ENCODE measurements at regions not wholly inside any gene's neighbourhood (a gene's known extent, or its start where the extent isn't known, plus 50 kb on each side); places are given as distances from the start of the nearest gene placed in this dataset.

DNA sequence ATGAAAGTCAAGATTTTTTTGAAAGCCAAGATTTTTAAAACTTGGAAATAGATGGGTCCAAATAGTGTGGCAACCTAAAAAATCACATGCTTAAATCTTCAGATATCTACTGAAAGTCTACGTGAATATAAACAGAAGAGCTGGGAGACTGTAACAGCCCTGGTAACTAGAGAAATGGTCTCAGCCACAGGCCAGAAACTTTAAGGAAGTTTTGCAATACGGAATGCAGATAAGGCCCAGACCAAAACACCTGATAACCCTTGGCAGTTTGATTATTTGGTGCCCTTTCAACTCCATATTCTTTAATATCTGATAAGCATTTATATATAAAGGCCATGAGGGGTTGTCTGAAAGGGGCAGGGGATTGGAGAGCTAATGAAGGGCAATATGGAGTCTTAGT, 537.3 kb upstream of the TGFBR2 start:
- no peak for ATAC-seq
- Mint-ChIP-seq H3K27ac (no peak overlapping the region), H3K9me3 (peaks cover 3 to 14% of the 10 kb centered on the region in 2 donors), H3K36me3 (peaks cover 5 to 7% of the 10 kb centered on the region in 2 donors)
- no peak for DNase-seq (ENCODE audit: low spot score in 2 of 2)

DNA sequence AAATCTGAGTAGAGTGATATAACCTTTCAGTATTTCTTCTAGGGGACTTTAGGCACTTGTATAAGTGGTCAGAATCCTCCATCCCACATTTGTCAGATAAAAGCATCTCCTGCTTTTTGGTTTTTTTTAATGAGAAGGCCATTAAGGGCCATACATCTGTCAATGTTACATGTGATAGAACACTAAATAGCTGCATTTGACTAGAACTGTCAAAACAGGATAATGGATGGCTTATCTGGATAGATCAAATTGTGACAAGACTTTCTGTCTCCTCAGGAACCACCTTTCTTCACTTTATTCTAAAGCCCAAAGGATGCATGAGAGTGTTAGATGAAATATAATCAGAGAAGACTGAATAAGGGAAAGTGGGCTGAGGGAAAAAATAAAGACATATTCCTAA, 533.4 kb upstream of the TGFBR2 start:
- DNase-seq (ENCODE audit: low spot score in 2 of 2), result no peak
- ATAC-seq, result no peak
- Mint-ChIP-seq H3K9me3 (peaks cover 0 to 4% of the 10 kb centered on the region in 2 donors), H3K27ac (no peak overlapping the region), H3K36me3 (no peaks in the 10 kb centered on the region)

DNA sequence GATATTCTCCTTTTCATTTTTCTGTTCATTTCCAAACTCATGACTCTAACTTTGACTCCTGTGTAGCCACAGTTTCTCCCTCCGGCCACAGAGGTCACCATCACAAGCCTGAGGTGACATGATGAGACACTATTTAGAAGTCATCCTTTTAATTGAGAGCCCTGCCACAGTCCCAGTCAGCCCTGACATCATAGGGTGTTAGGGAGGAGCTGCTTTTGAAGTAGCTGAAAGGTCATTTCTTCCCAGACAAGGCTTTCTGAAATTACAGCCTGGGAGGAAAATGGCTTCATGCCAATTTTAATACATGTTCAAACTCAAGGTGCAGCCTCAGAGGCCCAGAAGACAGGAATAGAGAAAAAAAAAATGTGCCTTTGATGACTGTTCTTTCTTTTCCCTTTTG, 532.8 kb upstream of the TGFBR2 start:
- ATAC-seq, result peak; percentile 54 to 83

DNA sequence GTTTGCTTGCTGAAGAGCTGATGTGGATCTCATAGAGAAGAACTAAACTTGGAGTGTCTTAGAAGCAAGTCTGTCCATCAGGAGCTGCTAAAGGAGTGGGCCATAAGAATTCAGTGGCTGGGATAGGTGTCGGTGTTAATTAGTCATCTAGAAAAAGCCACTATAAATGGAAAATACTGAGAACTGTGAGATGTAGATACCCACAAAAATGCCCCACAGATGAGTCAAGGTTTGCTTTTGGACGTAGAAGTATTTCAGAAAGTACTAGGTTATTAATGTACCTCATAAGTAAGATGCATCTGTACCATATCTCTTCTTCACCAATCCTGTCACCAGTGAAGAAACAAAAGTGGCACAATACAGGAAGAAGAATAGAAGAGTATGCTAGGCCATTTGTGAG, 530.9 kb upstream of the TGFBR2 start:
- Mint-ChIP-seq H3K9me3 (peaks cover 0 to 4% of the 10 kb centered on the region in 2 donors), H3K27ac (peak overlapping the region in 1 of 2 donors; percentile 70), H3K36me3 (no peaks in the 10 kb centered on the region)
- ATAC-seq (peak; percentile 45 to 68), DNase-seq (ENCODE audit: low spot score in 2 of 2) (no peak)

More for the DNA sequence above, 532.8 kb upstream of the TGFBR2 start:
- DNase-seq (ENCODE audit: low spot score in 2 of 2), result no peak
- H3K27ac Mint-ChIP-seq, result no peak overlapping the region
- H3K9me3 Mint-ChIP-seq, result peaks cover 0 to 4% of the 10 kb centered on the region in 2 donors
- no peaks in the 10 kb centered on the region for H3K36me3 Mint-ChIP-seq

DNA sequence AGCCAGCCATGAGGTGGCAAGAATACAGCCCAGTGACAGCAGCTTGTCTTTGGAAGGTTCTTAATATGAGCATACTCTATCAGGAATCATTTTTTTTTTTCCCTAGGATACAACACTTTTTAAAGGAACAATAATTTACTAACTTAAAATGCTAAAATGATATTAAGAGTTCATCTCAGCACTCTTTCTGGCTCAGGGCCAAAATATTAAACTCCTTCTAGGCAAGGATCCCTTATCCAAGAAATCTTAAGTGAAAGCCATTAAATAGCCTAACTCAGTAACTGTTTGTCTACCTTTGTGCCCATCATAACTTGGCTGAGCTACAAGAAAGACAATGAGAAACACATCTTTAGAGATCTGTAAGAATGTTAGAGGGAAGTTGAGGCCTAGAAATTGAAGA, 529.5 kb upstream of the TGFBR2 start:
- ATAC-seq, result no peak
- no peak overlapping the region for H3K27ac Mint-ChIP-seq

DNA sequence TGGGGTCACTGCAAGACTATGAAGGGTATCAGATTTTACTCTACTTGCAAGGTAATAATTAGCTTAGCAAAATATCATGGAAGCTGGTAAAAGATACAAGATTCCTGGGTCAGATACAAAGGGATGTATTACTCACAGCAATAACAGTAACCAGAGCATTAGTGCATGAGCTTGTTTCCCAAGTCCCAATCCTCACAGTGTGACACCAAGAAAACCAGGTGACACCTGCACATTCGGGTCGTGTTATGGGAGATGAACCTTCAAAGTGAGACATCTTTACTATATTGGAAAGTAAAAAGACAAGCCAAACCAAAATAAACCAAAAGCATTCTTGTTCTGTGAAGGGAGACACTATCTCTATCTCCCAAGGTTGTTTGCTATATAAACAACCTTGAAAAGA, 528.7 kb upstream of the TGFBR2 start:
- no peaks in the 10 kb centered on the region for H3K36me3 Mint-ChIP-seq

More for the DNA sequence above, 529.5 kb upstream of the TGFBR2 start:
- no peak for DNase-seq (ENCODE audit: low spot score in 2 of 2)
- H3K36me3 Mint-ChIP-seq, result no peaks in the 10 kb centered on the region
- no peaks in the 10 kb centered on the region for H3K9me3 Mint-ChIP-seq

DNA sequence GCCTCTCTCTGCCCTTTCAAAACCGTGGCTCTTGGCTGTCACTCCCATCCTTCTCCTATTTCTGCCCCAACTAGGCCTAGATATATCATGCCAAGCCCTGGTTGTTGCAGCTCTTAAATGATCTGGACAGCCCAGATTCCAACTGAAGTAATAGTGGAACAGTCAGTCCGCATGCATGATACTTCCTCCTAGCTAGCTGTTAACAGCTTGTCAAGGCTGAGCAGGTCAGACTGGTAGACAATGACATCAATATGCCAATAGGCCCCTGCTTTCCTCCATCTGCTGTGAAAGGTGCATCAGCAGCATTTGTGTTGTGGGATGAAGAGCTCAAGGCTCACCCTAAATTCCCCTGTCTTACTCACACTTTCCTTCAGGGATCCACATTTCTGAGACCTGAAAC, 527.7 kb upstream of the TGFBR2 start:
- ATAC-seq, result no peak
- Mint-ChIP-seq H3K36me3 (no peaks in the 10 kb centered on the region), H3K9me3 (no peaks in the 10 kb centered on the region), H3K27ac (no peak overlapping the region)
- DNase-seq (ENCODE audit: low spot score in 2 of 2), result no peak

More for the DNA sequence above, 528.7 kb upstream of the TGFBR2 start:
- Mint-ChIP-seq H3K9me3 (no peaks in the 10 kb centered on the region), H3K27ac (no peak overlapping the region)
- ATAC-seq, result no peak
- DNase-seq (ENCODE audit: low spot score in 2 of 2), result no peak

DNA sequence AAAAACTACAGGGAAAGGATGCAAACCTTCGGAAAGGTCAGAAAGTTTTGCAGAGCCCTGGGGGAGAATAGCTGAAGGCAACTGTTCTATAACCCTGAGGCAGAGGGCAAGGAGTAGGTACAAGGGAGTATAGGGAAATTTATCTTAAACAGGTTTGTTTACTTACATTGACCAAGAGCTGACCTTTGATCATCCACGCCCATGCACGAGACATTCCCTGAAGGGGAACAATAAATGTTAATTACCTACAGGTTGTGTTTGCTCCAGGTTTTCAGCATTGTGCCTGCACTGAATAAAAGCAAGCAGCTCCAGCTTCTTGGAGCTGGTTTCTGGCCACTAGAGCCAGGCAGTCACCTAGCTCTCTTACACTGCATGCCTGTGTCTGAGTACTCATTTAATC, 524.5 kb upstream of the TGFBR2 start:
- no peaks in the 10 kb centered on the region for H3K9me3 Mint-ChIP-seq
- no peak for ATAC-seq
- H3K27ac Mint-ChIP-seq, result no peak overlapping the region
- DNase-seq (ENCODE audit: low spot score in 2 of 2), result no peak
- H3K36me3 Mint-ChIP-seq, result no peaks in the 10 kb centered on the region

DNA sequence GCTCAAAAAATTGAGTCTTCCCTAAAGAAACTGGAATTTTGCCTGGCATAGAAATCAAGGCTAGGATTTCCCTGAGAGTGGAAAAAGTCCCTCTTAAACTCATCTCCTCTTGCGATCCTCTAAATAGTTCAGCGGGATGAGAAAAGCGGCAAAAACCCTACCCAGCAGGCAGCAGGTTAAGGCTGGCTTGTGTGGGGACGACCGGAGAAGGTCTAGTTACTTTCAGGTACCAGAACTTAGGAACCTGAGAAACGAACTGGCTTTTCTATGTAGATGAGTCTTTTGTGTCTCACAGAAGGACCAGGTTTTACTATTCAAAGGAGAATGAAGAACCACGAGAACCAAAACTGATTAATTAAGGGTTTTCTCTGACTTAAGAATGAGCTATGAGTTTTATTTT, 523.7 kb upstream of the TGFBR2 start:
- Mint-ChIP-seq H3K27ac (no peak overlapping the region), H3K36me3 (no peaks in the 10 kb centered on the region), H3K9me3 (no peaks in the 10 kb centered on the region)
- ATAC-seq (no peak), DNase-seq (ENCODE audit: low spot score in 2 of 2) (no peak)

DNA sequence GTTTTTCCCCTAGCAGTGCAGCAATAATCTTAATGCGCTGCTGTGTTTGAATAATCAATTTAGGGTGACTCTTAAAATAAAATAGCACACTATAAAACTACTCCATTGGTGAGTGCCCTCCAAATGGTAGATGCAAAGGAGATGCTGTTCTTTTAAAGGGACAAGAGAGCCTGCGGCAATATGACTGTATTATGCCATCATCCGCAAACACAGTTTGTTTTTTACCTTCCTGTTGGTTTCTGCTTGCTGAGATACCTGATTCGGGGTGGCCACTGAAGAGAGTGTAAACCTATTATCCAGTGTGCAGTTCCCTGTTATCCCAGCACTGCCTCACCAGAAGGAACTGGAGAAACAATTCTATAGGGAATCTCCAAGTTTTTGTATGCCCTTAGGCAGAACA, 523.1 kb upstream of the TGFBR2 start:
- Mint-ChIP-seq H3K36me3 (no peaks in the 10 kb centered on the region), H3K9me3 (no peaks in the 10 kb centered on the region), H3K27ac (no peak overlapping the region)
- ATAC-seq (no peak), DNase-seq (ENCODE audit: low spot score in 2 of 2) (no peak)

DNA sequence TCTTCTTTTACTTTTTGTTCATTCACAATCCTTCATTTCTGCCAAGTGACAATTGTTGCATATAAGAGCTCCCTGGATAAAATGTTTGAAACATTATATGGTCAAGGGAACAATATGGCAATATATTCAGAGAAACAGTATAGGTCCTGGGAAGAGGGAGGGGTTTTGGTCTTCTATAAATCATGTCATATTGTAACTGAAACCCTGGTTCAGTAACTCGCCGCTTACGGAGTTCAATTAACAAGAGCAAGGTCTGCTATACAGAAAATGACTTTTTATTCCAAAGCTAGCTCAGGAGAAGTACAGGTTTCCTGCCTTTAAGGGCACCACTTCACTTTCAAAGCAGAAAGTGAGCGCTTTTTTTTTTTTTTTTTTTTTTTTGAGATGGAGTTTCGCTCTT, 522.1 kb upstream of the TGFBR2 start:
- DNase-seq (ENCODE audit: low spot score in 2 of 2) (no peak), ATAC-seq (no peak)
- no peaks in the 10 kb centered on the region for H3K9me3 Mint-ChIP-seq
- H3K27ac Mint-ChIP-seq, result no peak overlapping the region
- no peaks in the 10 kb centered on the region for H3K36me3 Mint-ChIP-seq

DNA sequence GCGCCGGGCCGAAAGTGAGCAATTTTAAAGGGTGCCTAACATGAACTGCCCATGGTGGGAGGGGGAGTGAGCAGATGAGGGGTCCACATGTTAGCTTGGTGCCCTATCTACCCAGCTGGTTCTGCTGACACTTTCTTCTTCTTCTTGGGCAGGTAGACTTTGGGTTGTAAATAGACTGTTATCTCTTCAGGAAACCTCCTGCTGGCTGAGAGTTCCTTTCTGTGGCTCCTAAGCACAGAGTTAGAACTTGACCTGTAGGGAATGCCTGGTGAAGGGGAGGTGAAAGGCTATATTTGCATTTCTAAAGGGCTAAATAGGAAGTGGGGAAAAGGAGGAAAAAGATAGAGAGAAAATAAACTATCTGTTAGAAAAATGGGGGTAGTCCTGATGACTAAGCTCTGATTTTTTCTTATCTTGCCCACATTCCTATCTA, 521.4 kb upstream of the TGFBR2 start:
- Mint-ChIP-seq H3K27ac (no peak overlapping the region), H3K36me3 (no peaks in the 10 kb centered on the region), H3K9me3 (no peaks in the 10 kb centered on the region)
- DNase-seq (ENCODE audit: low spot score in 2 of 2) (no peak), ATAC-seq (no peak)

DNA sequence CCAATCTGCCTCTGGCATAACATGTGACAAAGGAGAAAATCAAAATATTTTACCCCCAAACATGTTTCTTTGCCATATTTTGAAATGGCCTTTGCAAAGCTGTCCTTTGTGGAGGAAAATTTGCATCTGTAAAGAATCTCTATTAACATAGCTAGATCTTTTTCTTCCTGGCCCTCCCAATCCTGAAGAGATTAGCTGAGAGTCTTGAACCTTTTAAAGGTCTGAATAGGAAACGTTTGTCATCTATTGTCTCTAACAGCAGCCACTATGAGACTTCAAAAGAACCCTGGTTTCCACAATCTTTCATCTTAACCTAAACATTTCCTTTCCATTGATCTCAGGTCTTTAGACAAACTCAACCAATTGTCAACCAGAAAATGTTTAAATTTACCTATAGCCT, 520.9 kb upstream of the TGFBR2 start:
- DNase-seq (ENCODE audit: low spot score in 2 of 2) (no peak), ATAC-seq (no peak)
- Mint-ChIP-seq H3K9me3 (no peaks in the 10 kb centered on the region), H3K27ac (no peak overlapping the region), H3K36me3 (no peaks in the 10 kb centered on the region)

DNA sequence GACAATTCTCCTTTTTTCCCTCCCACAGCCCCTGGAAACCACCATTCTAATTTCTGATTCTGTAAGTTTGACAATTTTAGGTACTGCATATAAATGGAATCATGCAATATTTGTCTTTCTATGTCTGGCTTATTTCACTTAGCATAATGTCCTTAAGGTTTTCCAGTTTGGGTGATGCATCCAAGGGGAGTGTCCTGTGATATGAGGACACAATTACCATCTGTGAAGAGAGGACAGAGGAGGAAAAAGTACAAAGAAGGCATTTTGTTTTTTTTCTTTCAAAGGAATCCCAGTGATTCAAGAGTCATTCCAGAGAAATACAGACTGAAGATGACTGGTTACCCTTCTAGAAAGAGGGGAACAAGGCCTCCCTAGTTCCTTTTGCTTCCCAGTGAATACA, 514.7 kb upstream of the TGFBR2 start:
- Mint-ChIP-seq H3K36me3 (no peaks in the 10 kb centered on the region), H3K27ac (no peak overlapping the region), H3K9me3 (peaks cover 4 to 5% of the 10 kb centered on the region in 2 donors)
- ATAC-seq (no peak), DNase-seq (ENCODE audit: low spot score in 2 of 2) (no peak)

DNA sequence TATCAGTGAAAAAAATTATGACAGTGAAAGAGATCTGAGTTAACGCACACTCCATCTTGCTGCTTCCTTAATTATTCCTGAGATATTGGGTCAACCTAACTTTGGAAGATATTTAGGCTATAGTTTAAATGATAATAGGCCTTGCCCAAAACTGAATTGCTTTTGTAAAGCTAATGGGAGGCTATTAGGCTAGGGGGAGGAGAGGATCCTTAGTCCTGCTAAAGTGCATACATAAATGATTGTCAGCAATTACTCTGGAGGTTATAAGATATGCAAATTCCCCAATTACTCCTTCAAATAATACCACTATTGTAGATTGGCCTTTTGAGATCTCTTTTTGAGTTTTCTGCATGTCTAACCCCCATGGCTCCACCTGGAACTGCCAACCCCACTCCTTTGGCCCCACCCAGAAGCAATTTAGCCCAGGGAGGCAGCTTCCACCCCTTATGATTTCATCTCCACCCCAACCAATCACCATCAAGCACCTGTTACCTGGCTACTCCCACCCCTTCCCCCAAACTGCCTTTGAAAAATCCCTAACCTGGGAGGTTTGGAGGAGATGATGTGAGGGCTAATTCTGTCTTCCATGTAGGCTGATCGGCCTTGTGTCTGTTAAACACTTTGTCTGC, 509.3 kb upstream of the TGFBR2 start:
- peaks cover 4 to 8% of the 10 kb centered on the region in 2 donors for H3K9me3 Mint-ChIP-seq
- H3K27ac Mint-ChIP-seq, result no peak overlapping the region
- no peaks in the 10 kb centered on the region for H3K36me3 Mint-ChIP-seq
- no peak for DNase-seq (ENCODE audit: low spot score in 2 of 2)
- no peak for ATAC-seq

DNA sequence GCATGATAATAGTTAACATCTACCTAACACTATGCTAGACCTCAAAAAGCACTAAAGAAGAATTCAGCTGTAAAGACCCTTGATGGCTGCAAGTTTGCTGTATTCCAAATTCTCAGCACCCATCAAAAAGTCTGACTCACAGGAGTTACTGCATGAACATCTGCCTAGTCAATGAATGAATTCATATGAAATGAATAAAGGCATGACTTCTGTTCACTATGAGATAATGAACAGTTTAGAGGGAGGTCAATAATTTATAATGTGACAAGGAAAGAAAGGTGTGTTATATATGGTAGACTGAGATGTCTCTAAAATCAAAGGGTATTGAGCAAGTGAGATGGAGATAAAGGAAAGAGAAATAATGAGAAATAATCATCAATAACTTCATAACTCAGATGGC, 508.2 kb upstream of the TGFBR2 start:
- DNase-seq (ENCODE audit: low spot score in 2 of 2), result no peak
- H3K9me3 Mint-ChIP-seq, result peaks cover 4 to 8% of the 10 kb centered on the region in 2 donors
- ATAC-seq, result no peak

DNA sequence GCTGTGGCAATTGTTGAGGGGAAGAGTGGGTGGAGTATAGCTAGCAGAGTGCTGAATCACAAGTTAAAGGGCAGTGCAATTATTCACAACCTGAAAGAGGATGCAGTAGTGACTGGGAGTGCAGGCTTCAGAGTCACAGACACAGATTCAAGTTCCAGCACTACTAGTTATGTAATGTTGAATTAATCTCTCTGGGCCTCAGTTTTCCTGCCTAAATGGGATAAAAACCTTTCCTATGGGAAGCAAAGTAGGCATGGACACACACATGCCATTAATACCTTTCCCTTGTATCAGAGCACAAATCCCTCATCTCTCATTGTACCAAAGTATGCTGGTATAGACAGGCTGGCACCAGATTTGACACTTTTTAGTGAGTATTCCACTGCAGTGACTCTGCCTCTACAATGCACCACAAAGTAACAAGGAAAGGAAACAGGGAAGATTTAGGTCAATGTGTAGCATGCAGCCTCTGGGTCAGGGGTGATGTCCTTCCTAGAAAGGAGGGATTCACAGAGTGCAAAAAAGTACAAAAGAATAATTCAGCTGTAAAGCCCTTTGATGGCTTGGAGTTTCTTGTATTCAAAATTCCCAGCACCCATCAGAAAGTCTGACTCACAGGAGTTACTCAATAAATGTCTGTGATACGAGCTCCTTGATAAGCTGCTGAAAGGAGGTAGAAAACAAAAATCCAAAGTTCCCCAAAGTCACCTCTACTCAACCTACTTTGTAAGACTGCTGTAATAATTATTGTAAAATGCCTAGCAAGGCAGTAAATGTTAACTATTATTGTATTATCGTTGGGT, 507.5 kb upstream of the TGFBR2 start:
- DNase-seq (ENCODE audit: low spot score in 2 of 2), result no peak
- Mint-ChIP-seq H3K9me3 (peaks cover 4 to 8% of the 10 kb centered on the region in 2 donors), H3K36me3 (no peaks in the 10 kb centered on the region), H3K27ac (no peak overlapping the region)
- ATAC-seq, result peak in 1 of 2 donors; percentile 69

More for the DNA sequence above, 508.2 kb upstream of the TGFBR2 start:
- Mint-ChIP-seq H3K27ac (no peak overlapping the region), H3K36me3 (no peaks in the 10 kb centered on the region)

DNA sequence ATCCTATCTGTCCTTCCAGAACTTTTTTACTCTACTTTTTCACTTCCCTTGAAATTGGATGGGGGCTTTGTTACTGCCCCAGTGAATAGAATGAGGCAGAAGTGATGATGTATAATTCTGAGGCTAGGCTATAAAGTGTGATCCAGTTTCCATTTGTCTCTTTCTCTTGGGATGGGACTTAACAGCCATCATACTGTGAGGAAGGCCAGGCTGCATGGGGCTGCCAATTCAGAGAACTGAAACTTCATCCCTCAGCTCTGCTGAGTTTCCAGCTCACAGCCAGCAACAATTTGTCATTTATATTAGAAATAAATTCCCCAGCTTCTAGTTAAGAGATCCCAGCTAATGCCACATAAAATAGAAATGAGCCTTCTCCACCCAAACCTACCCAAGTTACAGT, 504.0 kb upstream of the TGFBR2 start:
- ATAC-seq (no peak), DNase-seq (ENCODE audit: low spot score in 2 of 2) (no peak)
- Mint-ChIP-seq H3K27ac (no peak overlapping the region), H3K36me3 (peaks cover 8 to 13% of the 10 kb centered on the region in 2 donors), H3K9me3 (peaks cover 0 to 10% of the 10 kb centered on the region in 2 donors)

Measured in activated naive CD4-positive, alpha-beta T cell treated with anti-CD3 and anti-CD28 coated beads, Interleukin-2, amount 50 U/mL, for 72 hours (primary cell).